CD4-positive, alpha-beta T cell treated with Interleukin-4 for 1 hour (primary cell): ENCODE measurements at regions not wholly inside any gene's neighbourhood (a gene's known extent, or its start where the extent isn't known, plus 50 kb on each side); places are given as distances from the start of the nearest gene placed in this dataset.
"Not testable (repeated sequence)": the region's sequence is repeated elsewhere in the genome, so short reads cannot be mapped to it uniquely, and the experiment has no call there.

ENCODE experiments used
- DNase-seq, 2 donors: peaks; one replicate each; pipeline ENCODE4 v3.0.0-alpha.2; 2020 to 2022

- DNase-seq: no peak
These were observed 360.6 kb upstream of the ANKRD30A start for GRCh38 chr10:36764823-36765222.

DNA sequence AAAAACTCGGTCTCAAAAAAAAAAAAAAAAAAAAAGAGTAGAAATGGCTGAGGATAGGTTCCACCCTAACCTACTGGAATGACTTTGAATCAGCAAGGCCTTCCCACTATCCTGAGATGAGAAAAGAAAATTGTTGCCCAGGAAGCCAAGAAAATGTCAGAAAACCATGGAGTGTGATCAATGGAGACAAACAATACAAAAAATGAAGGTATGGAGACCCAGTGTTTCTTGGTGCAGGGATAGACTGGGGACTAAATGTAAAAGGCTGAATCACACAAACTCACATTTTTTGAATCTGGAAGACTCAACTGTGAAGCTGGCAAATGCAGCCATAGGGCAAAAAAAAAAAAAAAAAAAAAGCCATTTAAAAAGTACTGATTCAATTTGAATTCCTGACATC, 364.3 kb upstream of the ANKRD30A start:
- DNase-seq: no peak

GRCh38 chr10:36759141-36759805, 366.1 kb upstream of the ANKRD30A start:
- no peak for DNase-seq

DNA sequence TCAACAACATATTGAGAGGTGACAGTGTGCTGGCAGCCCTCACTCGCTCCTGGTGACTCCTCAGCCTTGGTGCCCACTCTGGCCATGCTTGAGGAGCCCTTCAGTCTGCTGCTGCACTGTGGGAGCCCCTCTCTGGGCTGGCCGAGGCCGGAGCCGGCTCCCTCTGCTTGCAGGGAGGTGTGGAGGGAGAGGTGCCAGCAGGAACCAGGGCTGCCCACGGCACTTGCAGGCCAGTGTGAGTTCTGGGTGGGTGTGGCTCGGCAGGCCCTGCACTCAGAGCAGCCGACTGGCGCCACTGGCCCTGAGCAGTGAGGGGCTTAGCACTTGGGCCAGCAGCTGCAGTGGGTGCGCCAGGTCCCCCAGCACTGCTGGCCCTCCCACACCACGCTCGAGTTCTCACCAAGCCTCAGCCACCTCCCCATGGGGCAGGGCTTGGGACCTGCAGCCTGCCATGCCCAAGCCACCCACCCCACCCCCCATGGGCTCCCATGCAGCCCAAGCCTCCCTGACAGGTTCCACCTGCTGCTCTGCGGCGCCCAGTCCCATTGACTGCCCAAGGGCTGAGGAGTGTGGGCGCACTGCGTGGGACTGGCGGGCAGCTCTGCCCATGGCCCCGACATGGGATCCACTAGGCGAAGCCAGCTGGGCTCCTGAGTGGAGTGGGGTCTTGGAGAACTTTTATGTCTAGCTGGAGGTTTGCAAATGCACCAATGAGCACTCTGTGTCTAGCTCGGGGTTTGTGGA, 377.1 kb upstream of the ANKRD30A start:
- DNase-seq: no peak

DNA sequence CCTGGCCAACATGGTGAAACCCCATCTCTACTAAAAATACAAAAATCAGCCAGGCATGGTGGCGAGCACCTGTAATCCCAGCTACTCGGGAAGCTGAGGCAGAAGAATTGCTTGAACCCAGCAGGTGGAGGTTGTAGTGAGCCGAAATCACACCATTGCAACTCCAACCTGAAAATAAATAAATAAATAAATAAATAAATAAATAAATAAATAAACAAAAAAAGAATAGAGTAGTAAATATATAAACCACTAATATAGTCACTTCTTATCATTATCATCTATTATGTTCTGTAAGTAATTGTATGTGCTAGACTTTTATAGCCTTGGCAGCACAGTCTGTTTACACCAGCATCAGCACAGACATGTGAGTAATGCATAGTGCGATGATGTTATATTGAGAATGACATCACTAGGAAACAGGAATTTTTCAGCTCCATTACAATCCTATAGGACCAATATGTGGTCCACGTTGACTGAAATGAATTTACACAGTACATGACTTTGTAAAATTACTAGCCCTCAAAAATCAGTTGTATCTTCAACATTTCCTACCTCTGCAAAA, 385.4 kb upstream of the ANKRD30A start:
- no peak for DNase-seq

DNA sequence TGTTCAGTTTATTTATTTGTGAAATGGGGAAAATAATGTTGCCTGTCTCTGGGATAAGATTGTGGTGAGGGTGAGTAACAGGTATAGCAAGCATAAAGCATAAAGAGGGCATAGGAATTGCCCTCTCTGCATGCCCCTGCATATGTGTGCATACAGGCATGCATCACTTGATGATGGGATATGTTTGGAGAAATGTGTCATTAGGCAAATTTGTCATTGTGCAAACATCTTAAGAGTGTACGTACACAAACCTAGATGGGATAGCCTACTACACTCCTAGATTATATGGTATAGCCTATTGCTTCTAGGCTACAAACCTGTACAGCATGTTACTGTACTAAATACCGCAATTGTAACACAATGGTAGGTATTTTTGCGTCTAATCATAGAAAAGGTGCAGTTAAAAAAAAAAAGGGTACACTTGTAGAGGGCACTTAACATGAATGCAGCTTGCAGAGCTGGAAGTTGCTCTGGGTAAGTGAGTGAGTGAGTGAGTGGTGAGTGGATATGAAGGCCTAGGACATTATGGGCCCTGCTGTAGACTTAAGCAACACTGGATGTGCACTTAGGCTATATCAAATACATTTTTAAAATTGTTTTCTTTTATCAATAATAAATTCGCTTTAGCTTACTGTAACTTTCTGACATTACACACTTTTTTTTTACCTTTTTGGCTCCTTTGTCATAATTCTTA, 386.5 kb upstream of the ANKRD30A start:
- no peak for DNase-seq

DNA sequence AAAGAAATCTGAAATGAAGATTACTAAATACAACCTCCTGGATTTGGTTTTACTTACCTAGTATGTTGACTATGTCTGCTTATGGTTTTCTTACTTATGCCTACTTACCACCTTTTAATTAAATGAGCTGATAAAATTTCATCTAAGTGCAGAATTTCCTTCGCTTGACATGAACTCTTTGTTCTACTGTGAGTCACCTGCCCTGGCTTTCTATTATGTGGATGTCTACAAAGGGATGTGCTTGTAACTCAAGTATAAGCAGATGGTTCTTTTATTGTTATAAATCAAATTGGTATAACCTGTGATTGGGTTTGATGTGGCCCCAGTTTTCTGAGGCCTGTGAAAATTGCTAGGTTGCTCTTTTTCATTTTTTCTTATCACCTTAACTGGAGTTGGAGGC, 389.1 kb upstream of the ANKRD30A start:
- no peak for DNase-seq

GRCh38 chr10:36734590-36734989, 390.8 kb upstream of the ANKRD30A start:
- not testable (repeated sequence) for DNase-seq

DNA sequence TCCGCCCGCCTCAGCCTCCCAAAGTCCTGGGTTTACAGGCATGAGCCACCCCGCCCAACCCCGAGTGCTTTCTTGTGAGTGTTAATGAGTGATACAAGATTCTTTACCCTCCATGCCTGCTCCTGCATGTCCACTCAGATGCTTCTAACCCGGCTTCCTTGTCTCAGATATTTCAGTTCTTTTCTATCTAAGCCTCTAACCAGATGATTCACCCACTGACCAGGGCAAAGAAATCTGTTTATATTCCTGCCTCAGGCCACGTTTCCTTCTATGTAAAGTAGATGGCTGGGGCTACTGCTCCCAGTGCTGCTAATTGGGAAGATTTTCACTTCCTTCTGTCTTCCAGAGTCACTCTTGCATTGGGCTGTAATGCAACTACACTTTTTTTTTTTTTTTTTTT, 395.1 kb upstream of the ANKRD30A start:
- DNase-seq: no peak

DNA sequence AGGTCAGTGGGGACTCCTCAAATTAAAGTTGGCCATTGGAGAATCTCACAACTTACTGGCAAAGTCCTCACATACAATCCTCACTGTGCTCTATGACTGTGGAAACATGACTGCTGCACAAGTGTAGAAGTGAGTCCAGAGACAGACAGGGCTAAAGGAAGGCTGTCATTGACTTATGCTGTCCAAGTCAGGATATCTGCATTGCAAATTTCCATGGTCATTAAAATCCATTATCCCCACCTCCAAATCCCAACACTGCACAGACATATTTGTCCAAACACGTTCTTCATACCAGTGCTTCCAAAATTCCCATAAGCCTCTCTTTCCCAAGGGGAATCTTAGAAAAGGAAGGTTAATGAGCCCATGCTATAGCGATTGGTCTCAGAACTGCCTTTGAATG, 396.8 kb upstream of the ANKRD30A start:
- DNase-seq: no peak

GRCh38 chr10:36725581-36726520, 399.5 kb upstream of the ANKRD30A start:
- DNase-seq: no peak

DNA sequence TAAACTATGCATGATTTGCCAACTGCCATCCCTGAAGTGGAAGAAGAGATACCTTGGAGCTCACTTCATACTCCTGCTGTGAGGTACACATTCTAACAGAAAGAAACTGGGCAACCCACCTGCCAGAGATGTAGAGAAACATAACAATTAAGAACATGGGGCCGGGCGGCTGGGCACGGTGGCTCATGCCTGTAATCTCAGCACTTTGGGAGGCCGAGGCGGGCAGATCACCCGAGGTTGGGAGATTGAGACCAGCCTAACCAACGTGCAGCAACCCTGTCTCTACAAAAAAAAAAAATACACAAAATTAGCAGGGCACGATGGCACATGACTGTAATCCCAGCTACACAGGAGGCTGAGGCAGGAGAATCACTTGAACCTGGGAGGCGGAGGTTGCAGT, 402.6 kb upstream of the ANKRD30A start:
- no peak for DNase-seq

DNA sequence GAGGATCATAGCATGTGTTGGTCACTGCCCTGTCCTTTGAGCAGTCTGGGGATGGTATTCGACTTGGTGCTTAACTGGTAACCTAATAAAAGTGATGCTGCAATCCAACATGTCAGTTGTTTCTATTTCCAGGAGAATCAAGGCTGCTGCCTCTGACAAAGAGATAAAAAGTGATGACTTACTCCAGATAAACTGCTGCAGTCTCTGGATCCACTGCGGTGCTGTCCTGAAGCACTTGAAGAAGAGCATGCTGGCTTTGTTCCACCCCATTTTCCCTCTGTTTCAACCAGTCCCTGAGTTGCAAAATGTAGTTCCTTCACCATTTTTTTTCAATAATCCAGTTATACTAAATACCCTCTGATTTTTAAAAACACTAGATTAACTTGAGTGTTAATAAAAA, 403.5 kb upstream of the ANKRD30A start:
- DNase-seq: no peak

DNA sequence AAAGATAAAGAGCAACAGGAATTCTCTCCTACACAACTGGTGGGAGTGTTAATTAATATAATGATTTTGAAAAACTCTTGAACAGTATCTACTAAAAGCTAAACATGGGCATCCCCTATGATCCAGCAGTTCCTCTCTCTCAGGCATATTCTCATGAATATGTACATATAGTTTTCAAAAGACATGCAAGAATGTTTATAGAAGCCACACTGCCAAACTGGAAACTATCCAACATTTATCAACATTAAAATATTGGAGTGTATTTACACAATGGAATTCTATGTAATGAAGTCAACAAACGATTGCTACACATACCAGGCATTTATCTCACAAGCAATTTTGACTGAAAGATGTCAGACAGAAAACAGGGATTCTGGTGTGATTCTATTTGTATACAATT, 404.5 kb upstream of the ANKRD30A start:
- DNase-seq: no peak

GRCh38 chr10:36717118-36717517, 408.3 kb upstream of the ANKRD30A start:
- no peak for DNase-seq

DNA sequence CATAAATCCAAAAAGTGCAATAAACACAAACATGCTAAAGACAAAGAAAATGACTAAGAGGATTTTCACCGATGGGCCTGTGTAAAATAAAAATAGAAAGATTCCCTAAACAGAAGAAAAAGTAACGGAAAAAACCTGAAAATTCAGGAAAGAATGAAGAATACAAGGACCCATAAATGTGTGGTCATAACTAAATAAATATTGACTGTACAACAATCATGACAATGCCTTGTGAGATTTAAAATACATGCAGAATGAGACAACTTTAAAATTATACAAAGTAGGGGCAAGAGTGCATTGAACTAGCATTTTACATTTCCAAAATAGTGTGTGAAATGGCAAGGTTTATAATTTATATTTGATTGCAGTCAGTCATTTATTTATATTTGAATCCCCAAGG, 409.1 kb upstream of the ANKRD30A start:
- no peak for DNase-seq

- DNase-seq: no peak
These were observed 412.7 kb upstream of the ANKRD30A start for GRCh38 chr10:36712695-36713094.

DNA sequence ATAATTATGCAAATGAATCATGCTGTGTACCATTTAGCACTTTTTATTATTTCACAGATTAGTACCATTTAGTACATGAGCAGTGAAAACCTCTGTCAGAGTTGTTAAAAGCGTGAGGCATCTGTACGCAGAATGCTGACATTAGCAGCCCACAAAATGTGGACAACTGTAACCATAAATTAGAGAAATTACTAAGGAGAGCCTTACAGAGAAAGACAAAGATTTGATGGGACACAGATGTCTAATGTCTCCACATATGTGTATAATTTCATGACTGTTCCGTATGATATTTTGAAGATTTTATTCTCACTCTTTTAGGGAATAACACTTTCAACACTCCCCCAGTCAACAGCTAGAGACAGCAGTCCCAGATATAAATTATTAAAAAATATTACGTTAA, 414.0 kb upstream of the ANKRD30A start:
- no peak for DNase-seq

- DNase-seq: no peak
These were observed 421.3 kb upstream of the ANKRD30A start for GRCh38 chr10:36704124-36704523.

DNA sequence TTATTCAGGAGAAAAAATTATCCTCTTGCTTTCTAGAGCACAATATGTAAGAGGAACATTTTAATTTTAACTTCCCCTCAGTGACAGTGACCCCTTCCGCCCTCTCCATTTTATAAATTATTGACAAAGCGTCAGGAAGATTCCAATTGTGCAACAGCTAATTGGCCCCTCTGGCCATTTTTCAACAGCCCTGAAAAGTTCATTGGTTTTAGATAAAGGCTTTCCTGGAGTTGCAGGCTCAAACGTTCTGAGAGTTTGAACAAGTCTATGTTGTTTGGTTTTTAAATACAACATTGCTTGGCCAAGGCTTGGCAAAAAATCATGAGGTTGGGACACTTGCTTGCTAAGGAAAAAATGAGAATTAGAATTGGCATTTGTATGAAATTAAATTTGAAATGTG, 422.2 kb upstream of the ANKRD30A start:
- no peak for DNase-seq

- DNase-seq: no peak
These were observed 425.3 kb upstream of the ANKRD30A start for GRCh38 chr10:36700123-36700522.

DNA sequence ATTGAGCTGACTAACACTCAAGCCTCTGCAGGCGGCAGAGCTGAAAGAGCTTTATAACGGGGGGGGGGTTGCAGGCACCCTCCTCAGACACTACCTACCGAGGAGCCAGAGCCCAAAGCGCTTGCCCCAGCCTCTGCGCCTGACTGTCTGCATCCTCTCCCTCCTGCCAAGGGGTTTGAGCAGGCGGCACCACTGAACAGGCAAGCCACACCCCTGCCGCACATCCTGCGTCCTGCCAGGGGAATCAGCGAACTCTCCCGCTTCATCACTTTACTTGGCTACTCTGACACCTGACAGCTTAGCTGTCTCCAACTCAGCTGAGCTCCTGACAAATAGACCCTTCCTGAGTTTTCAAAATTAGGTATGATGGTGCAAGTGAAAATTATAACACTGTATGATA, 432.6 kb upstream of the ANKRD30A start:
- no peak for DNase-seq

GRCh38 chr10:36688717-36689116, 436.7 kb upstream of the ANKRD30A start:
- DNase-seq: no peak
